ENCODE measurements at regions not wholly inside any gene's neighbourhood (a gene's known extent, or its start where the extent isn't known, plus 50 kb on each side); places are given as distances from the start of the nearest gene placed in this dataset.

GRCh38 chr1:38277646-38278045, 231.1 kb upstream of the POU3F1 start:
- TF ChIP-seq CTCF (IDR thresholded peaks at IDR 0.05 in 8 of 11, conservative IDR thresholded peaks at IDR 0.05 in 3 of 11) (no peak), POLR2A (IDR thresholded peaks at IDR 0.05) (no peak), POLR2AphosphoS5 (IDR thresholded peaks at IDR 0.05) (no peak)

Data from spleen (tissue), 7 donors.